GM12875 (cell line): ENCODE measurements at regions not wholly inside any gene's neighbourhood (a gene's known extent, or its start where the extent isn't known, plus 50 kb on each side); places are given as distances from the start of the nearest gene placed in this dataset.

Source experiments
- H3K4me3 ChIP-seq: one replicate; pipeline ENCODE4 v1.5.1; 2011; ENCODE audit warnings: low read depth, low read length, control low read depth
- CTCF ChIP-seq: IDR thresholded peaks from 2 replicates; pipeline ENCODE4 v1.5.1; 2011; ENCODE audit warnings: low read depth, mild to moderate bottlenecking, control low read depth, inconsistent platforms, low read length, moderate library complexity, borderline replicate concordance; ENCODE audit not compliant: insufficient read depth

- no peak overlapping the region for H3K4me3 ChIP-seq
- TF ChIP-seq CTCF = no peak
These were observed 319.7 kb downstream of the NKX6-1 start for GRCh38 chr4:84179409-84179808.

GRCh38 chr4:84177831-84178542 lies 321.1 kb downstream of the NKX6-1 start:
- H3K4me3 ChIP-seq = no peak overlapping the region
- TF ChIP-seq CTCF = no peak

GRCh38 chr4:84176016-84176415 lies 323.1 kb downstream of the NKX6-1 start:
- TF ChIP-seq CTCF = no peak
- no peak overlapping the region for H3K4me3 ChIP-seq

GRCh38 chr4:84171871-84172270 lies 327.2 kb downstream of the NKX6-1 start:
- no peak overlapping the region for H3K4me3 ChIP-seq
- no peak for TF ChIP-seq CTCF

GRCh38 chr4:84167564-84167963 lies 331.5 kb downstream of the NKX6-1 start:
- peak; percentile 20; the same call in 1 of the 2 replicates for TF ChIP-seq CTCF

GRCh38 chr4:84167093-84167492 lies 332.0 kb downstream of the NKX6-1 start:
- TF ChIP-seq CTCF = no peak
- H3K4me3 ChIP-seq = no peak overlapping the region

More at GRCh38 chr4:84167564-84167963, 331.5 kb downstream of the NKX6-1 start:
- no peak overlapping the region for H3K4me3 ChIP-seq

- no peak overlapping the region for H3K4me3 ChIP-seq
- no peak for TF ChIP-seq CTCF
These were observed 332.6 kb downstream of the NKX6-1 start for GRCh38 chr4:84166486-84166885.
